HG03469 (cell line): ENCODE measurements at regions not wholly inside any gene's neighbourhood (a gene's known extent, or its start where the extent isn't known, plus 50 kb on each side); places are given as distances from the start of the nearest gene placed in this dataset.
"Not testable (repeated sequence)": the region's sequence is repeated elsewhere in the genome, so short reads cannot be mapped to it uniquely, and the experiment has no call there.

Experiments used
- ATAC-seq: cut with Tn5 transposase; IDR thresholded peaks from one replicate; pipeline ENCODE4 v1.9.1; 2021; ENCODE audit warnings: mild to moderate bottlenecking, moderate library complexity, moderate number of reproducible peaks; ENCODE audit not compliant: unreplicated experiment

DNA sequence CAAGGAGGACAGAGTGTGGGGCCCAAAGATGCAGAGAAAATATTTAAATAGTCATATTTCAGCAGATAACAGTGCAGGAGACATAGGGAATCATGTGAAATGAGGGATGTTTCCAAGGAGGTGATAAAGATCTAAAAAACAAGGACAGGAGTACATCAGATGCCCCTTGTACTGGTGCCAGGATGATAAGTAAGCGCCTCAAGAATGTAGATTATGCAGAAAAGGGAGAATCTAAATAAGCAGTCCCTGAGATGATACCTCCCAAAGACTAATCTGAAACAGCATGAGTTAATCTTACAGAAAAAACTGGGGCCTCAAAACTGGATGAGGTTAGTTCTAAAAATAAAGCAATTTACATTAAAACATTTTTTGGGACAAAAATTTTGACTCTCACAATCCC is 136.1 kb upstream of the WDFY3 start:
- ATAC-seq, result no peak

DNA sequence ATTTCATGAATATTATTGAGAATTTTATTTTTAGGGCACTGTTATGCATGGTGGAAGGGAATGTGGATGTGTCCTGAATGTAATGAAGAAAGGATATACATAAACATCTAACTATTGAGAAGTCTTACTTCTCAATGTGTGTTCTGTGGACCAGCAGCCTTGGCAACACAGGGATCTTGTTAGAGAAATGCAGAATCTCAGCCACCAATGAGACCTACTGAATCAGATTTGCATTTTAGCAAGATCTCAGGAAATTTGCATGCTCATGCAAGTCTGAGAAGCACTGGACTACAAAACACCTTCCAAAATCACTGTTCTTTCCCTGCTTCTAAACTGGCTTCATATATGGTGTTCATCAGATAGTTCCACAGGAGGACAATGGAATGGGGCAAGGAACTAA is 139.7 kb upstream of the WDFY3 start:
- no peak for ATAC-seq

DNA sequence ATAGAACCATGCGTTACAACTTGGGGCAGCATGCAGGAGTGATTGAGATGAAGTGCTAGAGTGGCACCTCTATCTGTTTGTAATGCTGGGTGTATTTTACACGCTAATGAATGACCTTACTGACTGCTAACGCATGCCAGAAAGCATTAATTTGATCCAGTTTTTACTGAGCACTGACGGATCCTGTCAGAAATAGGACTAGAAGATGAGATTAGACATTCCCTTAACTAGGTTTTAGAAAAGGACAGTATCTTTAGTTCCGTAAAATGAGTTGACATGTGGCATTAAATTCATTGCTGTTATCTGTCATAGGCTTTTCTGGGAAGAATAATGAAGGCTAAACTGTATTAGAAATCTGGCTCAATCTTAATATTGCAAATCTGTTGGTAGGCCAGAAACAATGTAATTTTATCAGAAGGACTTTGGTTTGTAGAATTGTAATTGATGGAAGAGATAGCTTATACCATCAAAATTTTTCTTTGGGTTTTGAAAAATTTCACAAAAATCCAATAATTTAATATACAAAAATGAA is 140.4 kb upstream of the WDFY3 start:
- ATAC-seq, result no peak

DNA sequence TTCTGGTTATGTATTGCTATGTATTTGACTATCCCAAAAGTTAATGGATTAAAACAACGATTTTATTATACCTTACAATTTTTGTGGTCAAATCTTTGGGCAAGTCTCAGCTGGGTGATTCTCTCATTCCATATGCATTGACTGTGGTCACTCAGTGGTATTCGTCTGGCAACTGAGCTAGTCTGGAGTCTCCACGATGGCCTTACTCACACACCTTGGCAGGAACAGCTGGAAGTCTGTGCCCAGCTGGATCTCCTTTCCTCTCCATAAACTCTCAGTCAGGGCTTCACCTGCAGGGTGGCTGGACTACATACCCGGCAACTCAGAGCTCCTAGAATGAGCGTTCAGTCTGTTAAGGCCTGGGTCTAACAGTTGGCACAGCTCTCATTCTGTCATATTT is 141.1 kb upstream of the WDFY3 start:
- ATAC-seq, result no peak

DNA sequence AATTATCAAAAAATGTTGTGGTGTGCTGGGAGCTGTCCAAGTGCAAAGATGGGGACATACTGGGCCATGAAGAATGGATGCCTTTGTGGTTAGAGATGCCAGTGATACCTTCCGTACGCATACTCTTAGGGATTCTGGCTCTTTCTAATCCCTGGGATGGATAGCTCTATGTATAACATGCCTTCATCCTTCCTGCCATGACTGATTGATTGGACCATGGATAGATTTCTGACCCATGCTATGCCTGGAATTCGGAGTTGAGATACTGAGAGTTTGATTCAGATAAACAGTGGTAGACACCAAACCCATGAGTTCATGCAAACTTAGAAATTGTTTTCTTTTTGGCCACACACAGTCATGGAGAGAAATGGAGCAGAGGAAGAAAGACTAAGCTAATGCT is 147.2 kb upstream of the WDFY3 start:
- ATAC-seq, result no peak

DNA sequence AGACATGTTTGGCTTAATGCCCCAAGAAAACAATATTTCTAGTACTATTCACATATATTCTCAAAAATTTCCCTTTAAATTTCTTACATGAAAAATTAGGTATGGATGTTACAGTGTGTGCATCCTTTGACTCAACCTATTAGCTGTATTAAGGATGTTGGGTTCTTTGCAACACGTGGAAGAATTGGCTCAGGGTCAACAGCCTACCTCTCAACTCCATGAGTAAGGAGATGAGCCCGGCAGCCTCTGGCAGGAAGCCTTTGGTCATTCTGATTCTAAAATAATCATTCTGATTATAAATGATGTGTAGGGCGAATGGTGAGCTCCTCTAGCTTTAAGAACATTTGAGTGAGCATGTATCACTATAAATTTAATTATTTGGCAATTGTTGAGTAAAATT is 148.0 kb upstream of the WDFY3 start:
- no peak for ATAC-seq

DNA sequence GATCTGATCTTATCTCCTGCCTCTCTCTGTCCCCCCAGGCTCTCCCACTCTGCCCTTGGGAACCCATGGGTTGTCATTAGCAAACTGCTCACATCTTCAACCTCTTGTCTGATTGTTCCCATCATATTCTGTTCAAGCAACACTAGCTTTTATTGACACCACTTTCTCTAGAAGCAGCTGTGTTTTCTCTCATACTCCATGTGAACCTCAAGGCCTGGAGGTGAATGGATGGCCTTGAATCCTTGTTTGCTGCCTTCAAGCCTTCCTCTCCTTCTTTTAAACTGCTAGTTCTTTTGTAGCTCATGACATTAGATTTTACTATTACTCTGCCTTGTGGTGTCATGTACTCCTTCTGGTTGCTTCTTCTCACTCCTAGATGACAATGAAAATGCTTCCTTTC is 149.5 kb upstream of the WDFY3 start:
- no peak for ATAC-seq

DNA sequence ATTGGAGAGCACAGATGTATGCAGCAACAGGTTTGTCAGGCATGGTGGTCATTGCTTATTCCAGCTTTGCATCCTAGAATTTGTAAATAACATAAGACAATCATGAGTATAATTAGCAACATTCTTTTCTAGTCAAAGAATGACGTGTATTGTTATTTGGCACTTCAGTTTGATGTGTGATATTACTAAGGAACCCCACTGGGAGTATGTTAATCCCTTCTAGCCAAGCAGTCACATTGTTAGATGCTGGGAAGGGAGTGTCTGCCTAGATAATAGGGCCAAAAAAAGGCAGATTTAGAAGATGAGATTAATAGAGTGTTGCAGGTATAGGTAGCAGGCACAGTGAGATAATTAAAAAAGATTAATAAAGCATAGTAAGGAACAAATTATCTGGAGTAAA is 159.2 kb upstream of the WDFY3 start:
- ATAC-seq, result no peak

DNA sequence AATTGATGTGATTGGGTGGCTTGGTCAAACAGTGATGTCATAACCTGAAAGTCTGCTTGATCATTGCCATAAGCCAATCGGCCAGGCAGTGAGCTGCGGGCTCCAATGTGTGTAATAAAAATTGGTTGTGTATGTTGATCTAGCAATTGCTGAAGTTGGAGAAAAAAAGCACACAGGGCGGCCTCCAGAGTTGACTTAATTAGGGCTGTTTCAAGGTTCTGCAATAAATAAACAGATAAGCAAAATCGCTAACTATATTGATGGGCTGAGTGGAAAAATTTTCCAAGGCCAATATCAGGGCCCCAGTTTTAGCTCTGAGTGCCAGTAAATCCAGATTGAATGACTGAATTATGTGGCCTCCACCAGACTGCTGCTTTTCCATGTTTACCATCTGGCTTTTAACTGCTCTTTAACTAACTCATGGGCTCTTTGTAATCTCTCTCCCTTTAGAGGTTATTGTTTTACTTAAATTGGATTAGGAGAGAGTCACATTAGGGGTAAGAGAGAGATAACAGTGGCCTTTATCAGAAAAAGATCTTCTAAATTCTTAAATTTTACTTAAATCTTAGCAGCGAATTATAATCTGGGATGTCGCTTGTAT is 160.6 kb upstream of the WDFY3 start:
- no peak for ATAC-seq

DNA sequence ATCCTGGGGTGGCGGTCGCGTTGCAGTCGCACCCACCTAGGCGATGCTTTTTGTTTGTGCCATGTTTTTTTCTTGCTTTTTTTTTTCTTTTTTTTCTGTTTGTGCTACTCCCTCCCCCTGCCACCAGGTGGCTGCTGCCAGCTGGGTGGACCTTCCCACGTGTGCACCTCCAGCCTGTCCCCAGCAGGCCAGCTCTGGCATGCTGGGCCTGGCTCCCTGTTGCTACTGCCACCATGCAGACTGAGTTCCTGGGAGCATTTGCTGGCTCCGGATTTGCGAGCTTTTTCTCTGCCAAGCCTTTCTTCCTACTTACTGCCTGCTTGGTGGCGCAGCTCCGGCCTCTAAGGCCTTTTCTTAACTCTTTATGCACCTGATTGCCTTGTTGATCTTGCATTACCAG is 161.2 kb upstream of the WDFY3 start:
- ATAC-seq, result peak; percentile 95

DNA sequence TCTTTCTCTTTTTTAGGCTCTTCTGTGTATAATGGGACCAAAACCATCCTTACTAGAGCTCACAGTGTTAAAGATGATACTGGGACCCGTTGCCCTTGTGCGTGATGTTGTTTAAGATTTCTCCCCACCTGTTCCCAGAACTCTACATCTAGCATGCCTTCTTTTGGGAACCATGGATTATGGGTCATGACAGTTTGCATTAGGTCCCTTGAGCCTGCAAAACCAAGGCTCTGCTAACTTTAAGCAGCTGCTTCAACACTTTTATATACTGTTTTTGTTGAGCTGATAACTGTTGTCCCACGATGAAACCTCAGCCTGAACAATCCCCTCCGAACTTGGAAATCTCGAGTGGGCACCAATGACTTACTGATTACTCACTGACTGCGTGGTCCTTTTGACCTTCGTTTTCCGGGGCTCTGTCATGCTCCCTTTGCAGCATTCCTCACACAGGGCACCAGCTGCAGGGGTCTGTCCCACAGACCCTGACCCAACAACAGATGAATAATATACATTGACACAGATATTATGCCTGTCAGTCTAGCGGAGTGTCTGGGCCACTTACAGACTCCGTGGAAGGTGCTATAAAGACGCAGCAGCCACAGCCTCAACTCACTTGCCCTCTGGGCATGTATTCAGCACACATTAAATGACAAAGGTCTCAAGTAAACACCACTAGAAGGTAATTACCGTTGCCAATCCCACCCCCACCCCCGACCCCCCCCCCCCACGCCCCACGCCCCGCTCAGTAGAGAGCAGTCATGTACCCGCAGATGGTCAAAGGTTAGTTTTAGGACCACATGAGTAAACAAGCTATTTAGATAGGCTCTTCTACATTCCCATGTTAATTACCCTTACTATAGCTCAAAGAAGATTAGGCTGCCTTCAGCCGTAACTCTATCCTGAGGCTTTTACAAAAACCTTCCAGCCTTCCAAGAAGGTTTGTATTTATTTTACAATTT is 162.0 kb upstream of the WDFY3 start:
- no peak for ATAC-seq

DNA sequence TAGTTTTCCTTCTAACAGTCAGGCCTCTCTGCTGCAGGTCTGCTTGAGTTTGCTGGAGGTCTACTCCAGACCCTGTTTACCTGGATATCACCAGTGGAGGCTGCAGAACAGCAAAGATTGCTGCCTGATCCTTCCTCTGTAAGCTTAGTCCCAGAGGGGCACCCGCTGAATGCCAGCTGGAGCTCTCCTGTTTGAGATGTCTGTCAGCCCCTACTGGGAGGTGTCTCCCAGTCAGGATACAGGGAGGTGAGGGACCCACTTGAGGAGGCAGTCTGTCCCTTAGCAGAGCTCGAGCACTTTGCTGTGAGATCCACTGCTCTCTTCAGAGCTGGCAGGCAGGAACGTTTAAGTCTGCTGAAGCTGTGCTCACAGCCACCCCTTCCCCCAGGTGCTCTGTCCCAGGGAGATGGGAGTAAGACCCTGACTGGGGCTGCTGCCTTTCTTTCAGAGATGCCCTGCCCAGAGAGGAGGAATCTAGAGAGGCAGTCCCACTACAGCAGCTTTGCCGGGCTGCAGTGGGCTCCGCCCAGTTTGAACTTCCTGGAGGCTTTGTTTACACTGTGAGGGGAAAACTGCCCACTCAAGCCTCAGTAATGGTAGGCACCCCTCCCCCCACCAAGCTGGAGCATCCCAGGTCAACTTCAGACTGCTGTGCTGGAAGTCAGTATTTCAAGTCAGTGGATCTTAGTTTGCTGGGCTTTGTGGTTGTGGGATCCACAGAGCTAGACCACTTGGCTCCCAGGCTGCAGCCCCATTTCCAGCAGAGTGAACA is 163.1 kb upstream of the WDFY3 start:
- ATAC-seq, result not testable (repeated sequence)

DNA sequence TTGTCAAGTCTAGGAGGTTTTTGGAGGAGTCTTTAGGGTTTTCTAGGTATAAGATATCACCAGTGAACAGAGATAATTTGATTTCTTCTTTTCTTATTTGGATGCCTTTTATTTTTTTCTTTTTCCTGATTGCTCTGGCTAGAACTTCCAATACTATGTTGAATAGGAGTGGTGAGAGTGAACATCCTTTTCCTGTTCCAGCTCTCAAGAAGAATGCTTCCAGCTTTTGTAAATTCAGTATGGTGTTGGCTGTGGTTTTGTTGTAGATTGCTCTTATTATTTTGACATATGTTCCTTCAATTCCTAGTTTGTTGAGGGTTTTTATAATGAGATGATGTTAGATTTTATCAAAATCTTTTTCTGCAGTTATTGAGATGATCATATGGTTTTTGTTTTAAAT is 165.6 kb upstream of the WDFY3 start:
- ATAC-seq, result no peak

DNA sequence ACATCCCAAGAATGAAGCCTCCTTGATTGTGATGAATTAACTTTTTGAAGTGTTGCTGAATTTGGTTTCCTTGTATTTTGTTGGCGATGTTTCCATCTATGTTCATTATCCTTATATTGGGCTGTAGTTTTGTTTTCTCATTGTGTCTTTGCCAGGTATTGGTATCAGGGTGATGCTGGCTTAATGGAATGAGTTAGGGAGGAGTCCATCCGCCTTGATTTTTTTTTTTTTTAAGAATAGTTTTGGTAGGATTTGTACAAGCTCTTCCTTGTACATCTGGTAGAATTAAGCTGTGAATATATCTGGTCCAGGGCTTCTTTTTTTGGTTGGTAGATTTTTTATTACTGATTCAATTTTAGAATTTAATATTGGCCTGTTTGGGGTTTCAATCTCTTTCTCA is 166.1 kb upstream of the WDFY3 start:
- no peak for ATAC-seq

DNA sequence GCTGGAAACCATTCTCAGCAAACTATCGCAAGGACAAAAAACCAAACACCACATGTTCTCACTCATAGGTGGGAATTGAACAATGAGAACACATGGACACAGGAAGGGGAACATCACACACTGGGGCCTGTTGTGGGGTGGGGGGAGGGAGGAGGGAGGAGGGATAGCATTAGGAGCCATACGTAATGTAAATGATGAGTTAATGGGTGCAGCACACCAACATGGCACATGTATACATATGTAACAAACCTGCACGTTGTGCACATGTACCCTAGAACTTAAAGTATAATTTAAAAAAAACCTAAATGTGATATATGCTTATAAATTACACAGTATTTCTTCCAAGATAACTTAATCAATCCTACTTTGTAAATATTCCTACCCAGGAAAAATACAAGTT is 173.3 kb upstream of the WDFY3 start:
- not testable (repeated sequence) for ATAC-seq

DNA sequence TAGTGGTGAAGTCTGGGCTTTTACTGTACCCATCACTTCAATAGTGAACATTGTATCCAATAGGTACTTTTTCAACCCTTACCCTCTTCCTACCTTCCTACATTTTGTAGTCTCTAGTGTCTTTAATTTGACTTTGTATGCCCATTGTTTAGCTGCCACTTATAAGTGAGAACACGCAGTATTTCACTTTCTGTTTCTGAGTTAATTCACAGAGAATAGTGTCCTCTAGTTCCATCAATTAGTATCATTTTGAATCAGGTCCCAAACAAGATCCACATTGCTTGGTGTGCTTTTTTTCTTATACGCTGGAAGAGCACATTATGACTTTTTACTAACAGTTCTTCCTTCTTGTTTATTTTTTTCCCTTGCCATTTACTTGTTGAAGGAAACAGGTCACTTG is 176.0 kb upstream of the WDFY3 start:
- no peak for ATAC-seq

DNA sequence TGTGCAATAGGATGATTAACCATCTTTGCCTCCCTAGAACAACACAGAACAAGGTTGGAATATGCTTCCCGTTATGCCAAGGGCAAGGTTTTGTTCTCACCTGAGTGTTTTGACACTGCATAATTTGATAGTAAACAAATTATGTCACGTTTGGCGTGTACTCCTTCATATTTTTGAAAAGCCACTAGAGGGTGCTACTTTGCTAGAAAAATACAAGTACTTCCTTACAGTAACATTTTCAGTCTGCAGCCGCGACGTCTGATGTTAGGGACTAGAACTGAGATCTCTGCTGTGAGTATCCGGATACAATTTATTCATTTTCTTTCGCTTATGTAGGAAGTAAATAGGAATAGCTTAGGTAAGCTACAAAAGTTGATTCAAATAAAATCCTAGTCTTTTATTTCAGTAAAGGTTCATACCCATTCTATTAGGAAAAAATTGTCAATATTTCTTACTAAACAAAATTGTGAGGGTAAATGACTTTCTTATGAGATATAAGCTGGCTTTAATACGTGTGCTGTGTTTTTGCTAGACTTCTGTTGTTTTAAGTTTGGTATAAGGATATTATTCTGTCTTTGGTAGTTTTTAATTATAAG is 181.1 kb upstream of the WDFY3 start:
- peak; percentile 76 for ATAC-seq

DNA sequence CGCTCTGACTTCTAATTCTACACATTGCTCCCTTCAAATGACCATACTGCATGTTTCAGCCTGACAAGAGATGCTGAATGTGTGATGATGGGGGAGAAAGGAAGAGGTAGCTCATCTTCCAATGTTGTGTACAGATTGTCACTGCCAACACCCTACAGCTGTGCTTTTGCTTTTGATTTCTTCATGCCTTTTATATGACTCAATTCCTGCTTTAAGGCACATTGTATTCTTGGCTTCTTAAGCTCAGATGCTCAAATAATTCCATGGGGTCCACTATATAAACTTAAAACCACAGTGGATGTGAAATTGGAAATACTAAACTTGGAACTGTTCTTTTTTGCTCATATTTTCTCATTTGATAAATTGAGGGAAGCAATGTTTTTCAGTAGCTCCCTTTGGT is 183.2 kb upstream of the WDFY3 start:
- ATAC-seq, result no peak

DNA sequence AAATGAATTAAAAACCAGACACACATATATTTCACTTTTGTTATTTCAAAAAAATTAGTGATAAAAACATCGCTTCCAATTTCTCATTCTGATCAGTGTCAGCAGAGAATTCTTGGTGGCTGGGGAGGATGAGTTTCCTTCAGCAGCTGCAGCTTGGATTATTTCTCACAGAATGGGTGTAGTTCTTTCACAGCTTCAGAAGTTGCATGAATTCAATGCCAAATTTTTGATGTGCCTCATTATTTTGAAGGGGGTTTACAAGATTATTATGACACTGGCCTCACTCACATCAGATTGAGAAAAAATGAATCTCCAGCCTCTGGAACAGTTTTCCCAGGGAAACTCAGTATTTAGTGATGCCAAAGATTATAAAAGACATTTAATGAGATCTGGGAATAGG is 184.9 kb upstream of the WDFY3 start:
- no peak for ATAC-seq

DNA sequence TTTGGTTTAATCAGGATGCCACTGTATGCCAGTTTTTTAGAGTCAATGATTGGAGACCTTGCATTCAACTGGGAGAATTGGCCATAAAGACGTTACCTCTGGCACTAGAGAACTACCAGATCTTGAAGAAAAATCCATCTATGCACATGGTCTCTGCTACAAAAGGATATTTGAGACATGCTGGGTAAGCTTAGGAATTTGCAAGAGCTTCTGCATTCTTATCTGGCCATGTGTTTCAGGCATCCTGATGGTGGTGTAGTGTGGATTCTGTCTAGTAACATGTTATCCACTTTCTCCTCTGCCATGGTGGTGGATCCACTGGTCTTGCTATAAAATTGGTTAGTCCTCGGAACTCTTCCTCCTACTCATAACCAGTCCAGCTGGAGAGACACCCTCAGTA is 185.3 kb upstream of the WDFY3 start:
- no peak for ATAC-seq

DNA sequence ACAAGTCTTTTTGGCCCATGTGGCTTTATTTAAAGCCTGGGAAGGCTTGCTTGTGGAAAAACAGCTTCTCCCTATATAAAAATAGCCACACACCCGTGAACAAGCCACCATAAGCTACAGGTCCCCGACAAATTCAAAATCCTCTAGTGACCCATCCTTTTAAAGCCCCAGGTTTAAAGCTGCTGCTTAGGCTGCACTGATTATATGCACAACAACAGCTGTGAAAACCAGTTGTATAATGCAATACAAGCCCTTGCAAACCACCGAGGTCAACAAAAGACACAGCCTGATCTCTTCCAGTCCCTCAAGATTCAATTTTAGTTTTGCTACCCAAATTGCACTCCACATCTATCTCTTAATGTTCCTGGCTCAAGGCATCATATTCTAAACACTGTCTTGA is 186.0 kb upstream of the WDFY3 start:
- no peak for ATAC-seq
